ENCODE measurements at regions not wholly inside any gene's neighbourhood (a gene's known extent, or its start where the extent isn't known, plus 50 kb on each side); places are given as distances from the start of the nearest gene placed in this dataset.

- TF ChIP-seq POLR2A (IDR thresholded peaks at IDR 0.05) (no peak), CTCF (IDR thresholded peaks at IDR 0.05) (no peak)
Observed at GRCh38 chr3:82093641-82094040, 332.2 kb upstream of the GBE1 start.
